ENCODE measurements at regions not wholly inside any gene's neighbourhood (a gene's known extent, or its start where the extent isn't known, plus 50 kb on each side); places are given as distances from the start of the nearest gene placed in this dataset.

DNA sequence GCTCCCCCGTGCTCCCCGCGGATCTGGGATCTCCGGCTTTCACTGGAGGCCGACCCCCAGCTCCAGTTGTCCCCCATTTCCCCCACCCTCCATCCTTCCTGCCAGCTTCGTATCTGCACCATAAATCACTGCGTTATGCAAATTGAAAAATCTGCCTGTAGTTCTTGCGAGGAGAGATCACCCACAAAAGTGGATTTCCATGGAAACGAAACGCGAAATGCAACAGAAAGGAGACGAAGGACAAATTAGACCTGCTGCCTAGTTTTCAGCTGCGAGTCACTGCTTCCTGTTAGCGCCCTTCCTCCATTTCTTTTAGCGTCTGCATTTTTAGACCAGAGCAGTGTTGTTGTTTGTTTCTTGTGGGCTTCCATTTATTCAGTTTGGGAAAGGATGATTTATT, 127.1 kb upstream of the ATP10A start:
- TF ChIP-seq, protein P1, sequence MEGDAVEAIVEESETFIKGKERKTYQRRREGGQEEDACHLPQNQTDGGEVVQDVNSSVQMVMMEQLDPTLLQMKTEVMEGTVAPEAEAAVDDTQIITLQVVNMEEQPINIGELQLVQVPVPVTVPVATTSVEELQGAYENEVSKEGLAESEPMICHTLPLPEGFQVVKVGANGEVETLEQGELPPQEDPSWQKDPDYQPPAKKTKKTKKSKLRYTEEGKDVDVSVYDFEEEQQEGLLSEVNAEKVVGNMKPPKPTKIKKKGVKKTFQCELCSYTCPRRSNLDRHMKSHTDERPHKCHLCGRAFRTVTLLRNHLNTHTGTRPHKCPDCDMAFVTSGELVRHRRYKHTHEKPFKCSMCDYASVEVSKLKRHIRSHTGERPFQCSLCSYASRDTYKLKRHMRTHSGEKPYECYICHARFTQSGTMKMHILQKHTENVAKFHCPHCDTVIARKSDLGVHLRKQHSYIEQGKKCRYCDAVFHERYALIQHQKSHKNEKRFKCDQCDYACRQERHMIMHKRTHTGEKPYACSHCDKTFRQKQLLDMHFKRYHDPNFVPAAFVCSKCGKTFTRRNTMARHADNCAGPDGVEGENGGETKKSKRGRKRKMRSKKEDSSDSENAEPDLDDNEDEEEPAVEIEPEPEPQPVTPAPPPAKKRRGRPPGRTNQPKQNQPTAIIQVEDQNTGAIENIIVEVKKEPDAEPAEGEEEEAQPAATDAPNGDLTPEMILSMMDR (IDR thresholded peaks at IDR 0.05): no peak
- no peak for TF ChIP-seq POLR2AphosphoS5 (IDR thresholded peaks at IDR 0.05)

Measured in prostate gland (tissue), 2 donors.